NCI-H1694 treated with DMSO at 0.1 percent for 48 hours (cell line): ENCODE measurements at regions not wholly inside any gene's neighbourhood (a gene's known extent, or its start where the extent isn't known, plus 50 kb on each side); places are given as distances from the start of the nearest gene placed in this dataset.

ENCODE experiments used
- DNase-seq: peaks from one replicate; lab custom pipeline; 2025; lab: John Stamatoyannopoulos, UW

DNA sequence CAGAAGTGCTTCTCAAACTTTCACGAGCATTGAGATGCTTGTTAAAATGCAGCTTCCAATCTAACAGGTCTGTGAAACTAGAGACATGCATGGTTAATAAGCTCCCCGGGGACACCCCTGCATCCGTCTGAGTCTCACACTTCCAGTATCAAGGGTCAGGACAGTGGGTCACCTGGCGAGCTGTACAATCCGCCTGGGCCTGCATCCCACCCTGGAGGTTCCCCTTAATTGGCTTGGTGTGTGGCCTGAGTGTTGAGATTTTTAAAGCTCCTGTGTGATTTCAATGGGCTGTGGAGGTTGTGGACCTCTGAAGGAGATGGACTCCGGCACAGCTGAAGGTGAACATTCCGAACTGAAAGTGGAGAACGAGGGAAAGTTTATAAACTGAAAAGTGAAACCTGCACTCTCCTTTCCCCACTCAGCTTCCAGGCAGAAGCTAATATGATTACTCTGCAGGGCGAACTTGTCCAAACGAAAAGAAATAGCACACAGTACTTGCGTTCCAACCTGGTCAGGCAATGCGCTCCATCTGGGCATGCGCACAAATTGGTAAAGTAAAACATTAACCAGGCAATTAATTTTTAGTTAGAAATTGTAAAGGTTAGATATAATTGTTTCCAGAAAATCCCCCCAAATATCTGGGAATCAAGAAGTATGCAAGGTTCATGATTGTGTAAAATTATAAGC is 191.7 kb upstream of the ALKAL2 start:
- DNase-seq, result no peak

DNA sequence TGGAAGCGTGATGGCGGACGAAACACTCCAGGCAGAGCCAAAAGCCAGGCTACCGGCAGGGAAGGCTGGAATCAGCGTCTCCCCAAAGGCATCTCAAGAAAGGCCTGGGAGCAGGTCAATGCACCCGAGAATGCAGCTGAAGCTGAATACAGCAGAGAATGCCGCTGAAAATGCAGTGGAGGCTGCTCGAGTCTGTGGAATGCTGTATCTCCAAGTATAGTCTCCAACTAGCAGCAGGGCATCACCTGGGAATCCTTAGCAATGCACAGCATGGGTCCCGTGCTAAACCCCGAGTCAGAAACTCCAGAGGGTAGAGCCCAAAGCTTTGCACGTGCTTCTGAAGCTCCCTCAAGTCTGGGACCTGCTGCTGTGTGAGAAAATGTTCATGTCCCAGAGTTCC is 191.1 kb upstream of the ALKAL2 start:
- no peak for DNase-seq

GRCh38 chr2:471560-471959 is 183.7 kb upstream of the ALKAL2 start:
- DNase-seq, result no peak

GRCh38 chr2:469514-469913 is 181.6 kb upstream of the ALKAL2 start:
- no peak for DNase-seq

DNA sequence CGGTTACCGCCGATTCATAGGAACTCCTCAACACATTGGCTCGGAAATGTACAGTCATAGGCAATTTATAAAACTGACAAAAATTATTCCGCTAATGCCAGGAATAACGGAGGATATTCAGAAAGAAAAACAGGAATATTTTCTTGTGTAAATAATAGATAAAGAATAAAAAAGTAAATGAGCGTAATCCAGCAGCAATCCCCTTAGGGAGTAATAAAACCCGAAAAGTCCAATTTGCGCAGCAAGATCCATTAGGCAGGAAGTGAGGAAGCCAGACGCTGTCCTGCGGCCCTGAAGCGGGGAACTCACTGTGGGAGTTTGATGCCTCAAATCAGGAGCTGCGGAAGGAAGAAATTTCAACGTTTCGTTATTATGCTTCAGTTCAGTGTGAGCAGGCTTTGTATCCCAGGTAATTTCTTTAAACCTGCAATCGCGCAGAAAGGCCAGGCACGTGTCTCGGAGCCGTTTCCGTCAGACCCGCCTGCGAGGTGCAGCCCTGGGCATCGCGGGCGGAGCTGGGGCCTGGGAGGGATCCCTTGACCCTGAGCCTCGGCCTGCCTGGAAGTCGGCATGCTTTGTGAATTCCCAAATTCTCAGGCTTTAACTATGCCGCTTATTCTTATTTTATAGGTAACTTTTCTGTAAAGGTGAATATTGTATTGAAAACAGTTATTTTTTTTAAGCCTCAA is 180.9 kb upstream of the ALKAL2 start:
- no peak for DNase-seq

DNA sequence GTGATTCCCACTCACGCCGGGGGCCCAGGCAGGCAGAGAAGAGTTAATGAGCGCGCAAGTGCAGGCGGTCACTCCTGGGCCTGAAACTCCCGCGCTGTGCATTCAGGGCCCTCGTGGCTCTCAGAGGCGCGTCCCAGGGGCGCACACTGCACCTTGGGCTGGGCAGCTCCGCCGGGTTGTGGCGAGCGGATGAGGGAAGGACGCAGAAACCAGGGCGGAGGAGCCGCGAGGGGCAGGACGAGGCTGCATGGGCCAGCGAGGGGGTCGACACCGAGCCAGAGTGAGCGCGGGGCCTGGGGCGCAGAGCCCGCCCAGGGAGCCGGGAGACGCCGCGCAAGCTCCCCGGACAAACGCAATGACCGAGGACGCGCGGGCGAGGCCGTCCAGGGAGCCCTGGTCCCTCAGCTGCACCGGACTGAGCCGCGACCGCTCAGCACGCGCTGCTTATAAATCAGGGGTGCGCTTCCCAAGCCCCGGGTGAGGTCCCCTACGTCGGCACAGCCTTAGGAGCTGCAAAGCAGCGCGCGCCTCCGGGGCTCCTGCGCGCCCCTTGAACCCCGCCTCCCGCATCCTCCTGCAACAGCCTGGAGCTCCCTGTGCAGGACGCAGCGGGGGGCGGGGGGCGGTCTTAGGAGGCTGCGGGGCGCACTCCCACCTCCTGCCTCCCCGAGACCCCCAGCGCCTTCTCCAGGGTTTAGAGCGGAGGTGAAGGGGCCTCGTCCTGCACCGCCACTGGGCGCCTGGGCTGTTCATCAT is 180.2 kb upstream of the ALKAL2 start:
- no peak for DNase-seq

- DNase-seq, result no peak
Observed at GRCh38 chr2:467543-467891, 179.6 kb upstream of the ALKAL2 start.

DNA sequence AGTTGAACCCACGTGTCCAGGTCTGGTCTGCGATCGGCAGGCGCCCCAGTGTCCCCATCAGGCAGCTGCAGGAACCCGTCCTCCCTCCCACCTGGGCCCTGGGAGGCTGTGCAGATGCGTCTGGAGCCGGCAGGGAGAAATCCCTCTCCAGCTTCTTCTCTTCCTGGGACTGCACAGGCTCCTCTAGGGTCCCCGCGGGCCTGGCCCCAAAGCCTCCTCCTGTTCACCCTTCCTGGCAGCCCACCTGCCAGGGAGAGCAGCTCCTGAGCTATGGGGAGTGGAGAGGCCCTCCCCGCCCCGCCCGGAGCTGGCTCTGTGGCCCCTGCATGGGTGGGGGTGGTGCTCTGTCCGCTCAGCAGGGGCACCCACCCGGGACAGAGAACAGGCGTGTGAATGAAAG is 179.2 kb upstream of the ALKAL2 start:
- DNase-seq, result no peak

DNA sequence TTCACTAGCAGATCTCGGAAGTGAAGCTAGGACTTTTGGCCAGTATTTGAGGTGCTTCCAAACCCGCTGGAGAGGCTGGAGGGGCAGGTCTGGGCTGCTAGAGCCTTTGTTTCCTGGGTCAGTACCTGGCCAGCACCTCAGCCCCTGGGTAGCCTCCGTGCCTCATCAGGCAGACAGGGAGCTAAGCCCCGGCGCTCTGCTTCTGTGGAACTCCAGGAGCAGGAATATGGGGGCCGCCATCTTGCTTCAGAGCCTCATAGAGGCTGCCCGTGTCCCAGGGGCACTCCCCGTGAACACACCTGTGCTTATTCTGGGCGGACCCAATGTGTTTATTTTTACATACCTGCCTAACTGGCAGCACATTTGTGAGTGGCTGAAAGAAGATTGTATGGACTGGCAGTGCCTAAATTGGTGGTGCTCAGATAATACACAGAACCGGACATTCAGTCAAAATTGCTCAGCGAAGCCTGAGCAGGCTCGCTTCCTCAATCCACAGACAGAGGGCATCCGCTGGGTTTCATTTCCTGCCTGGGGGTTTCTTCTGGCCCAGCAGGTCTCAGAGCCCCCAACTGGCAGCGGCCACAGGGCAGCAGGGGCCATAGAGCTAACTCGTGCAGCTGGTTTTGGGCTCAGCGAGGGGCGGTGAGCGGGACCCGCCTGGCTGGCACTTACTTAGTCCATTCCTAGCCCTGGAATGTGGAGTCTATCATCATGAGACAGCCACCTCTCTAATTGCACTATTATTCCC is 176.8 kb upstream of the ALKAL2 start:
- no peak for DNase-seq

DNA sequence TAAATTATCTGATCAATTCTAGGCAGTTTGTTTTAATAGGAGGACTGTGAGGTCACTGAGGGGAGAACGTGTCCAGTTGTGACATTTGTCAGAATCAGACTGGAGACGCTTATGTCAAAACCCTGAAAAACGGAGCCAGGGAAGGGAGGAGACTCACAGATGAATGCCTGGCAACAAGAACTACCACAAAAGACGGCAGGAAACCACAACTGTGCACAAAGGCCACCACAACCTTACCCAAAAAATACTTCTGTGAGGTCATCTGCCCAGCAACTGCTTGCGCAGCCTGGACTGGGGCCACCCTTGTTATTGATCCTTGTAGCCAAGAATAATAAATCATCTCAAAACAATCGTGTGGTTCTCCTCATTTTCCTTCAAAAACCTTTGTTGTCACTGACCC is 173.0 kb upstream of the ALKAL2 start:
- no peak for DNase-seq

DNA sequence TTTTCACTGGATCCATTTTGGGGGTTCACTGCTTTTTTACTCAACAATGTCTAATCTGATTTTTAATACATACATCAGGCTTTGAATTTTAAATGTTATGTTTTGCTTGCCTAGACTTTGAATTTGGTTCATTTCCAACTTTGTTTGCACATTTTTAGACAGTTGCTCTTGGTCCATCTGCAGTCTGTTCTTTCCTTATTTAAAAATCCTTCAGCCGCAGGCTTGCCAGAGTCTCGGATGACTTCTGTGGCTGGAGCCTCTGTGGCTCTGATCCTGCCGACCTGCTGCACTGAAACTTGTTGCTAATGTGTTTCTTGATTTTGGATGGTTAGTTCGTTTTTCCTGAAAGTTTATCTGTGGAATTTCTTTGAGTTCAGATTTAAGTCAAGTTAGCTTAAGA is 172.0 kb upstream of the ALKAL2 start:
- DNase-seq, result no peak

- DNase-seq, result no peak
Observed at GRCh38 chr2:458425-458815, 170.5 kb upstream of the ALKAL2 start.

- DNase-seq, result no peak
Observed at GRCh38 chr2:457792-458424, 170.0 kb upstream of the ALKAL2 start.

GRCh38 chr2:457262-457661 is 169.4 kb upstream of the ALKAL2 start:
- DNase-seq, result no peak

DNA sequence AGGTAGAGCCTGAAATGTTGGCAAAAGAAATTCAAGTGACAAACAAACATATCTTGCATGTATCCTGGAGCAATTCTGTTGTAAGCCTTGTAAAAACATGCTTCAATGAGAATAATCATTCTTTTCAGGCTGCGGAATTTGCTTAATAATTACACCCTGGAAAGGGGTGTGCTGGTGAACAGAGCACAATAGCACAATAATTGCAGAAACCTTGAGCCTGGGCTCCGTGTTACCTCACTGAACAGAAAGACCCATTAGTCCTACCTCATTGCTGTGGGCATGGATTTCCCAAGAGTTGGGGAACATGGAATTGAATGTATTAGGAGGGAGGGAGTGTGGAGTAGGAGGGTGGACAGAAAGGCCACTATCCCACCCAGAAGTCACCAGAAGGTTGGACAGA is 168.0 kb upstream of the ALKAL2 start:
- DNase-seq, result no peak

GRCh38 chr2:455015-455705 is 167.3 kb upstream of the ALKAL2 start:
- no peak for DNase-seq

GRCh38 chr2:453132-453531 is 165.2 kb upstream of the ALKAL2 start:
- DNase-seq, result no peak

DNA sequence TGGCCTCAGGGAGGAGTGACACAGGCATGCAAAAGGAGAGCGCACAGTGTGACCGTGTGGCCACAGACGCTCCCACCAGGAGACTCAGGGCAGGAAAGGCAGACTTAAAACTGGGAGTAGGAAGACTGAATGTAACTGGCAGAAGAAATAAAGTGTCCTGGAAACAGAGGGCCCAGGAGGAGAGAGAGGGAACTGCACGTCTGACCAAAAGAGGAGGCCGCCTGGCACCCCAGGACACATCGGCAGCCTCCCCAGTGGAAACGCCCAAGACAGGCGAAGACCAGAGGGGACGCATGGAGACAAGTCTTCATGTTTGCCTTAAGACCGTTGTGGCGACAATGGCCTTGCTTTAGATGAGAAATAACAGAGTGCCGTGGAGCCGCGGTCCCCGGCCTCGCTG is 163.6 kb upstream of the ALKAL2 start:
- no peak for DNase-seq

- DNase-seq, result no peak
Observed at GRCh38 chr2:449246-450067, 161.6 kb upstream of the ALKAL2 start.

DNA sequence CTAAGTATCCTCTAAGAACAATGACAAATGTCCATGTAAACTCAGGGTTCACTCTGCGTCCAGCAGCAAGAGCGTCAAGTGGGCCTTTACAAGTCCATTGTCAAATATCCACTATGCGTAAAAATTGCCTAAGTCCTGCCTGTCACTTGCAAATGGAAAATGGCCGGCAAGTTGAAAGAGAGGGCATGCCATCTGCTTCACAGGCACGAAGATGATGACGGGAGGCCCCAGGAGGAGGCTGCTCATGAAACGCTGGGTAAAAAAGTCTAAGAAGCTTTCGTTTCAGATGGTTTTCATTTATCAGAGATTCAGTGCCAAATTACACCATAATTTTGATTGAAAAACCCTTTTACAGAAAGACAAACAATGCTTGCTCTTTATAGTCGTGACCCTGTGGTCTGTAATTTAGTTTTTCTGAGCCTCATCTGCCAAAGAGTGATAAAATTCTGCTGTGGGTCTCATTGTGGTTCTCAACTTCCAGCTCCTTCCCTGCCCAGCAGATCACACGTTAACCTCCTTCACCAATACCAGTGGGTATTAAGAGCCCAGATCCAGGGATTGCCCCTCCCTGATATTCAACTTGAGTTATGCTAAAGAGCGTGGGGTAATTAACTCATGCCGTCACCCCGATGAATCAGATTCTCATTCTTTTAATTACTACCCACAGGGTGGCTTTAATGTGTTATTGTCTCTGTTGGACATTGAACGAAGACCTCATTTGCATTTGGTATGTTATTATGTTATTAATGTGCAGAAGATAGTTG is 160.2 kb upstream of the ALKAL2 start:
- no peak for DNase-seq
